T-helper 17 cell (primary cell): ENCODE measurements at regions not wholly inside any gene's neighbourhood (a gene's known extent, or its start where the extent isn't known, plus 50 kb on each side); places are given as distances from the start of the nearest gene placed in this dataset.
"Not testable (repeated sequence)": the region's sequence is repeated elsewhere in the genome, so short reads cannot be mapped to it uniquely, and the experiment has no call there.

ENCODE experiments used
- ATAC-seq: fragments of 150-1000 bp; cut with Tn5 transposase; 2 replicates; pipeline ENCODE4 v1.10.0; 2021; ENCODE audit warnings: mild to moderate bottlenecking, moderate library complexity
- DNase-seq, 3 donors: peaks; one replicate each; pipeline versions ENCODE4 v3.0.0 to v3.0.0-alpha.2; 2020 to 2021
- H3K9me3 ChIP-seq: one replicate; pipeline ENCODE4 v1.7.0; 2013; ENCODE audit warnings: low read length, mild to moderate bottlenecking; ENCODE audit not compliant: control insufficient read depth, poor library complexity, severe bottlenecking
- H3K27ac Mint-ChIP-seq: one replicate; pipeline ENCODE4 v1.8.0; 2022; ENCODE audit warnings: mild to moderate bottlenecking, moderate library complexity, mixed read lengths
- H3K27me3 Mint-ChIP-seq: one replicate; pipeline ENCODE4 v1.8.0; 2022; ENCODE audit warnings: mixed read lengths
- H3K36me3 Mint-ChIP-seq: one replicate; pipeline ENCODE4 v1.8.0; 2022; ENCODE audit warnings: low read depth, mixed read lengths
- H3K4me1 Mint-ChIP-seq: one replicate; pipeline ENCODE4 v1.8.0; 2022; ENCODE audit warnings: mild to moderate bottlenecking, mixed read lengths
- H3K4me3 Mint-ChIP-seq: one replicate; pipeline ENCODE4 v1.8.0; 2022; ENCODE audit warnings: mild to moderate bottlenecking, moderate library complexity, mixed read lengths

- no peaks in the 10 kb centered on the region for H3K9me3 ChIP-seq
- no peak for DNase-seq
- Mint-ChIP-seq H3K4me3 (no peak overlapping the region), H3K4me1 (peaks cover 9% of the 10 kb centered on the region), H3K36me3 (no peaks in the 10 kb centered on the region), H3K27me3 (peaks cover 32% of the 10 kb centered on the region), H3K27ac (no peak overlapping the region)
- no peak for ATAC-seq
Measured at GRCh38 chr2:133887676-133888040, 319.4 kb upstream of the NCKAP5 start.

GRCh38 chr2:133888107-133888506, 319.8 kb upstream of the NCKAP5 start:
- Mint-ChIP-seq H3K27me3 (peaks cover 29% of the 10 kb centered on the region), H3K4me1 (peaks cover 9% of the 10 kb centered on the region), H3K36me3 (no peaks in the 10 kb centered on the region), H3K27ac (no peak overlapping the region), H3K4me3 (no peak overlapping the region)
- no peak for ATAC-seq
- no peak for DNase-seq
- H3K9me3 ChIP-seq, result no peaks in the 10 kb centered on the region

DNA sequence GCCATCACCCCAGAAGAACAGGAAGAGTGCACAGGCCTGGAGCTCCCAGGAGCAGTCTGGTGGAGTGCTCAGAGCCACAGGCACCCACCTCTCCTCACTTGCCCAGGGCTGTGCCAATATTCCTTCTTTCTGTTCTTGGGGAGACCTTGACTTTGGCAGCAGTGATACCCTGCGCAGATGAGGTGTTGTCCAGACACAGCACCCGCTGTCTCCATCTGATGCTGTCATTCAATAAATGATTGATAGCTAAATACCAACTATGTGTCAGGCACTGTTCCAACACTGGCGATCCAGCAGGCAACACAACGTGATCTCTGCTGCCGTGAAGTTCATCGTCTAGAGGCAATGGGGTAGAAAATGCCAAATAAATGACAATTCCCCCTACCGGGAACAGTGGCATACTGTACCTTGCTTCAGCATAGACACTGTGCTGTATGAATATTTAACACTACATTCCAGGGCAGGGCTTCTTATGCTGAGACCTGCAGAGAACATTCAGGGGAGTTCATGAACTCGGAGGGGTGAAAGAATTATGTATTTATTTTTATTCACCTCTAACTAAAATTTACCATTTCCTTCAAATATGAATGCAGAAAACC, 320.5 kb upstream of the NCKAP5 start:
- H3K4me1 Mint-ChIP-seq, result peaks cover 9% of the 10 kb centered on the region
- ATAC-seq (no peak), DNase-seq (no peak)
- no peak overlapping the region for H3K27ac Mint-ChIP-seq
- no peaks in the 10 kb centered on the region for H3K9me3 ChIP-seq
- H3K4me3 Mint-ChIP-seq, result no peak overlapping the region
- no peaks in the 10 kb centered on the region for H3K36me3 Mint-ChIP-seq
- peaks cover 28% of the 10 kb centered on the region for H3K27me3 Mint-ChIP-seq

- no peak overlapping the region for H3K4me3 Mint-ChIP-seq
Measured at GRCh38 chr2:133892352-133892913, 324.2 kb upstream of the NCKAP5 start.

GRCh38 chr2:133894429-133894828, 326.2 kb upstream of the NCKAP5 start:
- Mint-ChIP-seq H3K4me1 (peaks cover 2% of the 10 kb centered on the region), H3K36me3 (no peaks in the 10 kb centered on the region), H3K4me3 (no peak overlapping the region), H3K27ac (no peak overlapping the region), H3K27me3 (peaks cover 17% of the 10 kb centered on the region)
- H3K9me3 ChIP-seq, result no peaks in the 10 kb centered on the region
- ATAC-seq (no peak), DNase-seq (no peak)

More at GRCh38 chr2:133892352-133892913, 324.2 kb upstream of the NCKAP5 start:
- Mint-ChIP-seq H3K4me1 (peaks cover 4% of the 10 kb centered on the region), H3K27me3 (peaks cover 20% of the 10 kb centered on the region), H3K36me3 (no peaks in the 10 kb centered on the region), H3K27ac (no peak overlapping the region)
- H3K9me3 ChIP-seq, result no peaks in the 10 kb centered on the region
- DNase-seq (no peak), ATAC-seq (no peak)

GRCh38 chr2:133897838-133898237, 329.6 kb upstream of the NCKAP5 start:
- not testable (repeated sequence) for H3K4me3 Mint-ChIP-seq, H3K36me3 Mint-ChIP-seq, ATAC-seq, DNase-seq, H3K9me3 ChIP-seq, H3K4me1 Mint-ChIP-seq, H3K27ac Mint-ChIP-seq
- H3K27me3 Mint-ChIP-seq, result peaks cover 22% of the 10 kb centered on the region

GRCh38 chr2:133900909-133901308, 332.6 kb upstream of the NCKAP5 start:
- Mint-ChIP-seq H3K27me3 (peaks cover 30% of the 10 kb centered on the region), H3K4me1 (no peaks in the 10 kb centered on the region), H3K4me3 (no peak overlapping the region), H3K27ac (no peak overlapping the region), H3K36me3 (peaks cover 2% of the 10 kb centered on the region)
- DNase-seq (no peak), ATAC-seq (no peak)
- H3K9me3 ChIP-seq, result no peaks in the 10 kb centered on the region

DNA sequence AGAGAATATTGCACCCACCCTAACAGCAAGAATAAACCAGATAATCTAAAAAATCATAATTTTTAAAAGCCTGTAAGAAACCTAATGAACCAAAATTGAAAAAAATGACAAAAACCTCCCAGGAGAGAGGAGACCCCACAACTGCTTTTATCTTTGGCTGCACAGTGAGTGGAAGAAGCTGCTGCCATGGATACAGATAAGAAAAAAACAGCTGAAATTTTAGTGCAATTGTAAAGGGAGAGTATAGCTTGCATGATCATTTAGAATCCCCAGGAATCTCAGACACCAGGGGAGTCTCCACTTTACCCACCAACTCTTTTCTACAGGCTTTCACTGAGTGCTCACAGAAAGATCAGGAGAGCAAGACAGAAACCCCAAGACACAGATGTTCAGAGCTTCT, 338.1 kb upstream of the NCKAP5 start:
- no peaks in the 10 kb centered on the region for H3K4me1 Mint-ChIP-seq
- H3K9me3 ChIP-seq, result peaks cover 3% of the 10 kb centered on the region
- peaks cover 28% of the 10 kb centered on the region for H3K27me3 Mint-ChIP-seq
- DNase-seq, result no peak
- H3K27ac Mint-ChIP-seq, result no peak overlapping the region
- ATAC-seq, result no peak
- peaks cover 4% of the 10 kb centered on the region for H3K36me3 Mint-ChIP-seq
- no peak overlapping the region for H3K4me3 Mint-ChIP-seq

- no peak overlapping the region for H3K4me3 Mint-ChIP-seq
- ATAC-seq (no peak), DNase-seq (no peak)
- H3K27ac Mint-ChIP-seq, result no peak overlapping the region
- H3K4me1 Mint-ChIP-seq, result no peaks in the 10 kb centered on the region
- peaks cover 27% of the 10 kb centered on the region for H3K27me3 Mint-ChIP-seq
- peaks cover 3% of the 10 kb centered on the region for H3K9me3 ChIP-seq
- H3K36me3 Mint-ChIP-seq, result peaks cover 4% of the 10 kb centered on the region
Measured at GRCh38 chr2:133906926-133907325, 338.7 kb upstream of the NCKAP5 start.

DNA sequence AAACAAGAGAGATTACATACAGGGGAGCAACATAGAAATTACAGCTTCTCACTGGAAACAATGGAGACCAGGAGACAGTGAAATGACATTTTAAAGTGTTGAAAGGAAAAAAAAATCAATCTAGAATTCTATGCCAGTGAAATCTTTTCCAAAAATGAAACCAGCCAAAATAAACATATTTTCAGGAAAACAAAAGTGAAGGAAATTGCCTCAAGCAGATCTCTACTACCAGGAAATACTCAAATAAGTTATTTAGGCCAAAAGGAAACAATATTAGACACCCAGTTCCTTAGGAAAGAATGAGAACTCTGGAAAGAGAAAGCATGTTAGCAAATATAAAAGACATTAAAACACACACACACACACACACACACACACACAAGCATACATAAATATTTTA, 339.9 kb upstream of the NCKAP5 start:
- Mint-ChIP-seq H3K4me1 (no peaks in the 10 kb centered on the region), H3K36me3 (peaks cover 4% of the 10 kb centered on the region), H3K27me3 (peaks cover 14% of the 10 kb centered on the region), H3K4me3 (no peak overlapping the region), H3K27ac (no peak overlapping the region)
- no peak for DNase-seq
- H3K9me3 ChIP-seq, result peaks cover 3% of the 10 kb centered on the region
- ATAC-seq, result no peak

- H3K36me3 Mint-ChIP-seq, result no peaks in the 10 kb centered on the region
- H3K9me3 ChIP-seq, result no peaks in the 10 kb centered on the region
- peaks cover 10% of the 10 kb centered on the region for H3K27me3 Mint-ChIP-seq
- ATAC-seq (no peak), DNase-seq (no peak)
- no peak overlapping the region for H3K27ac Mint-ChIP-seq
- H3K4me1 Mint-ChIP-seq, result no peaks in the 10 kb centered on the region
- H3K4me3 Mint-ChIP-seq, result no peak overlapping the region
Measured at GRCh38 chr2:133918141-133918540, 335.7 kb upstream of the MGAT5 start.

DNA sequence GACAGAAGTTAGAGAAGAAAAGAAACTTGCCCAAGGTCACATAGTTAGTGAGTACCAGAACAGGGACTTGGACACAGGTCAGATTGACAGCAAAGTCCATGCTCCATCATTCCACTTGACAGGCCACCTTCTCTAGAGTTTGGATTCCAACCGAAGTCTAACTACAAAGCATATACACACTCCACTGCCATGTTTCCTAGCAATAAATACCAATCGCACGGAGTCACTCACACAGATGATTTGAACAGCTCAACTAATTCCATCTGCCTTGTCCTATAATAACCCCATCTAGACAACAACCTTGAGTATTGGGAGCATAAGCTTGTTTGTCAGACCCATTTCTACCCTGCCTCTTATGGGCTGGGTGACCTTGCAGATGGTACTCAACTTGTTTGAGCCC, 334.6 kb upstream of the MGAT5 start:
- no peaks in the 10 kb centered on the region for H3K9me3 ChIP-seq
- DNase-seq (no peak), ATAC-seq (no peak)
- Mint-ChIP-seq H3K4me1 (no peaks in the 10 kb centered on the region), H3K36me3 (no peaks in the 10 kb centered on the region), H3K4me3 (no peak overlapping the region), H3K27me3 (peaks cover 19% of the 10 kb centered on the region), H3K27ac (no peak overlapping the region)

- peaks cover 31% of the 10 kb centered on the region for H3K27me3 Mint-ChIP-seq
- ATAC-seq, result no peak
- no peak overlapping the region for H3K27ac Mint-ChIP-seq
- no peaks in the 10 kb centered on the region for H3K4me1 Mint-ChIP-seq
- DNase-seq, result no peak
- no peaks in the 10 kb centered on the region for H3K36me3 Mint-ChIP-seq
- H3K9me3 ChIP-seq, result no peaks in the 10 kb centered on the region
- H3K4me3 Mint-ChIP-seq, result no peak overlapping the region
Measured at GRCh38 chr2:133927894-133928293, 326.0 kb upstream of the MGAT5 start.

DNA sequence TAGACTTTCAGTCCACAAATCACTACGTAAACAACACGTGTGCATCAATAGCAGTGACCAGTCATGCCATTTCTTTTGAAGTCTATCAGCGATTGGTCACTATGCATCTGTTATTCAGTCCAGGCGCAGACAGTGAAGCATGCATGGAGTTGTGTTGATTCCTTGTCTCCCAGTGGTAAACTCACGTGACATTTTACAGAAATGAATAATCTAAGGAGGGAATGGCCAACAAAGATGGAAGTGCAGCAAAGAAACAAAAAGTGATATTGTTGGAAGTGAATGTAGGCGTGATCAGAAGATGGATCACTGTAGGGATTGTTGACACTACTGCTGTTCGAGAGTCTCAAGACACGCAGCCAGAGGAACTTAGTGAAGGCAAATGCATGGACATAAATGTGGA, 317.8 kb upstream of the MGAT5 start:
- Mint-ChIP-seq H3K27me3 (peaks cover 35% of the 10 kb centered on the region), H3K4me3 (no peak overlapping the region), H3K36me3 (peaks cover 2% of the 10 kb centered on the region), H3K4me1 (no peaks in the 10 kb centered on the region), H3K27ac (no peak overlapping the region)
- no peak for DNase-seq
- H3K9me3 ChIP-seq, result no peaks in the 10 kb centered on the region
- no peak for ATAC-seq
